GM20000 (cell line): ENCODE measurements at regions not wholly inside any gene's neighbourhood (a gene's known extent, or its start where the extent isn't known, plus 50 kb on each side); places are given as distances from the start of the nearest gene placed in this dataset.

Source experiments
- DNase-seq: peaks from one replicate; pipeline ENCODE4 v3.0.0; 2012; ENCODE audit warnings: low spot score
- CTCF ChIP-seq: IDR thresholded peaks from 2 replicates; pipeline ENCODE4 v1.5.1; 2012; ENCODE audit warnings: mild to moderate bottlenecking, control low read depth; ENCODE audit errors: extremely low read depth, missing control alignments

DNA sequence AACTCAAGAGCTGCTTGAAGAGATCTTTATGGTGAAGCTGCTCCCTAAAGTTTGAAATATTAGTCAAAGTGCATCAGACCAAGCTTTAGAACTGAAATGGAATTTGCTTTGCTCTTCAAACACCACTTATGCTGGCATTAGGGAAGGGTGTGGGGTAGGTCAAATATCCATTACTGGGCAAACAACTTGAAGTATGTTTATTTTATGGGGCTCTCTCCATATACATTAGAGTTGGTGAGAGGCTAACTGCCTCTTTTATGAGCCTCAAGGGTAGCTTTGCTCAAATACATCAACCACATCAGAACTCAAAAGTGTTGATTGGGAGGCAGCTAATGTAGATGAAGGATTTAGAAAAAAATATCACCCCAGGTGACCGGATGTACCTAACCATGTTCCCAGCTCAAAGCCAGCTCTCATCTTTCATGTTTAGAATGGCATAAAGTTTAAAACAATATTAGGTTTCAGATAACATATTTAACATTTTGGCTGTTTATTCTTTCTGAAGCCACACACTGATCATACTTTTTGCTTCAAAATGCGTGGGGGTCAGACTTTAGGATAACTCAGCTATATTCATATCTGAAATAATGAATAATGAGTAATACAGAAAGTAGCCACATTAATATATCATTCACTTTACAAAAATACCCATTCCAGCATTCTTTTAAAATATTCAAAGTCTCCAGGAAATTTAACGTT lies 318.6 kb downstream of the PTEN start:
- DNase-seq, result no peak
- no peak for TF ChIP-seq CTCF

- no peak for DNase-seq
- no peak for TF ChIP-seq CTCF
Measured at GRCh38 chr10:88182601-88182930, 319.1 kb downstream of the PTEN start.

DNA sequence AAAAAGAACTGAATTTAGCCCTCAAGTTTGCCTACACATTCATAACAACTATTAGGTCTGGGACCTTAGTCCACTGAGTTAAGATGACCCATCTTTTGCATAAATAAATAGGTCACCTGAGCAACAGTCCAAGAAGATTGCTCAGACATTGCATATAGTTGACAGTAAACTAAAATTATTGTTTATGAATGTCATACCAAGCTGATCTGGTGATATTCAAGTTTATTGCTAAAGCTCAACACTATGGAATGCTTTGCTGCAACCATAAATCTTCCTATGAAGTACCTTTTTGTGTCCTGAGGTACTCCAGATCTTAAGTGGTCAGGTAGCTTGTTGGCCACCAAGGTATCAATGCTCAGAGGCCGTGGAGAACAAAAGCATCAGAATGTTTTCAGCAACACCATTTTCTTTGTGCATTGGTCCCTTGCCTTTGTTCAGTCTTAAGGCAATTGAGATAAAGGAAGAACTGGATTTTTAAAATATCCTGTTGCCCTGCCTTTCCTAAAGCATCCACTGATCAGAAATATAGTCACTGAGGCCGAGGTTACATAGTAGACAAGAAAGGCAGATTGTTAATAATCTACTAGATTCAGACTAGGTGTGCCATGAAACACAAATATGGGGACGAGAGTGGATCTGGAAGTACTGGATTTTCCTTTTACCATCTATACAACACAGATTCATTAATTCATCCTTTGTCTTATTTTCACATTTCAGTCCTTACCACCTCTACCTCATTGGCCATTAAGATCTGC lies 321.3 kb downstream of the PTEN start:
- TF ChIP-seq CTCF, result no peak
- no peak for DNase-seq

GRCh38 chr10:88185830-88186229 lies 322.4 kb downstream of the PTEN start:
- no peak for DNase-seq
- no peak for TF ChIP-seq CTCF

- no peak for DNase-seq
- TF ChIP-seq CTCF, result no peak
Measured at GRCh38 chr10:88186335-88186734, 322.9 kb downstream of the PTEN start.

GRCh38 chr10:88187472-88187871 lies 324.0 kb downstream of the PTEN start:
- no peak for DNase-seq
- no peak for TF ChIP-seq CTCF

DNA sequence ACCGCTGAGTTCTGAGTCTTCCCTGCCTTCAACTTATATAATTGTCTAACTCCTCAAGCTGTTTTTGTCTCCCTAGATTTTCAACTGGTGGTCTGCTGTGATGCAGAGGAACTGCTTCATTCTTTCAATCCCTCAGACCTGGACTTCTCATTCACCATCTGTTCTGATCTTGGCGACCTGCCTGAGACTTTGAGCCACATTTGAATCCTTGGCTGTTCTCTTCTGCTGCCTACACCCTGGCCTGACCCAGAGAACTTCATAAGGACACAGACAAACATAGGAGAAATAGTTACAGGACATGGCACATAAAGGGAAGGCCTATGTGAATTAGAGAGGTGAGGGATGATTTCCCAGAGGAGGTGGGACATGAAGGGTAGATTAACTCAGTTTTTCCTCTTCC lies 326.7 kb downstream of the PTEN start:
- DNase-seq, result no peak
- no peak for TF ChIP-seq CTCF
